ENCODE measurements at regions not wholly inside any gene's neighbourhood (a gene's known extent, or its start where the extent isn't known, plus 50 kb on each side); places are given as distances from the start of the nearest gene placed in this dataset.
"Not testable (repeated sequence)": the region's sequence is repeated elsewhere in the genome, so short reads cannot be mapped to it uniquely, and the experiment has no call there.

DNA sequence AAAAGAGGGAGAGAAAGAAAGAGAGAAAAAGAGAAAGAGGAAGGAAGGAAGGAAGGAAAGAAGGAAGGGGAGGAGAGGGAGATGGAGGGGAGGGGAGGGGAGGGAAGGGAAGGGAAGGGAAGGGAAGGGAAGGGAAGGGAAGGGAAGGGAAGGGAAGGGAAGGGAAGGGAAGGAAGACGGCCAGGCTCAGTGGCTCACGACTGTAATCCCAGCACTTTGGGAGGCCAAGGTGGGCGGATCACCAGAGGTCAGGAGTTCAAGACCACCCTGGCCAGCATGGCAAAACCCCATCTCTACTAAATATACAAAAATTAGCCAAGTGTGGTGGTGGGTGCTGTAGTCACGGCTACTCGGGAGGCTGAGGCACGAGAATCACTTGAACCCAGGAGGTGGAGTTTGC, 64.8 kb downstream of the RPS15A start:
- H3K4me1 Mint-ChIP-seq (ENCODE audit: low read depth, unreplicated experiment); H3K36me3 Mint-ChIP-seq (ENCODE audit: insufficient read depth, unreplicated experiment); POLR2A ChIA-PET; CTCF ChIA-PET; intact Hi-C loops (cut with micrococcal nuclease; ENCODE audit: unreplicated experiment); BruUV-seq (replicated peaks); H3K9me3 Mint-ChIP-seq (ENCODE audit: unreplicated experiment); H3K9me3 ChIP-seq; H3K4me3 Mint-ChIP-seq (ENCODE audit: unreplicated experiment); H3K27me3 Mint-ChIP-seq (ENCODE audit: insufficient read depth, unreplicated experiment); DNase-seq; H3K4me3 ChIP-seq (ENCODE audit: low read depth, low read length); H3K27me3 ChIP-seq (replicated peaks; ENCODE audit: control insufficient read depth, insufficient read depth, low read length); H3K36me3 ChIP-seq (ENCODE audit: control insufficient read depth, insufficient read depth, low read length); H3K27ac Mint-ChIP-seq (ENCODE audit: unreplicated experiment); H3K4me1 ChIP-seq: not testable (repeated sequence)

DNA sequence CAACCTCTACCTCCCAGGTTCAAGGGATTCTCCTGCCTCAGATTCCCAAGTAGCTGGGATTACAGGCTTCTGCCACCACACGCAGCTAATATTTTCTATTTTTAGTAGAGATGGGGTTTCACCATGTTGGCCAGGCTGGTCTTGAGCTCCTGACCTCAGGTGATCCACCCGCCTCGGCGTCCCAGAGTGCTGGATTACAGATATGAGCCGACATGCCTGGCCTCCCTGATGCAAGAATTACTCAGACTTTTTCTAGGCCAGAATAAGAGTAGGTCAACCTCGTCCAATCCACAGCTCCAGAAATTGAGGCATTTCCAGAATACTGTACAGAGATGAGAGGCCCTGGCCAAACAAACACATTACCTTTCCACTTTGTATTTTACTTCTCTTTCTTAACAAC, 70.2 kb downstream of the RPS15A start:
- H3K4me1 ChIP-seq; H3K36me3 ChIP-seq (ENCODE audit: control insufficient read depth, insufficient read depth, low read length); intact Hi-C loops (cut with micrococcal nuclease; ENCODE audit: unreplicated experiment); H3K27ac Mint-ChIP-seq (ENCODE audit: unreplicated experiment); H3K4me1 Mint-ChIP-seq (ENCODE audit: low read depth, unreplicated experiment); H3K9me3 ChIP-seq; H3K9me3 Mint-ChIP-seq (ENCODE audit: unreplicated experiment); POLR2A ChIA-PET; DNase-seq; H3K36me3 Mint-ChIP-seq (ENCODE audit: insufficient read depth, unreplicated experiment); H3K4me3 ChIP-seq (ENCODE audit: low read depth, low read length); CTCF ChIA-PET; H3K4me3 Mint-ChIP-seq (ENCODE audit: unreplicated experiment); BruUV-seq (replicated peaks); H3K27me3 ChIP-seq (replicated peaks; ENCODE audit: control insufficient read depth, insufficient read depth, low read length); H3K27me3 Mint-ChIP-seq (ENCODE audit: insufficient read depth, unreplicated experiment): not testable (repeated sequence)

DNA sequence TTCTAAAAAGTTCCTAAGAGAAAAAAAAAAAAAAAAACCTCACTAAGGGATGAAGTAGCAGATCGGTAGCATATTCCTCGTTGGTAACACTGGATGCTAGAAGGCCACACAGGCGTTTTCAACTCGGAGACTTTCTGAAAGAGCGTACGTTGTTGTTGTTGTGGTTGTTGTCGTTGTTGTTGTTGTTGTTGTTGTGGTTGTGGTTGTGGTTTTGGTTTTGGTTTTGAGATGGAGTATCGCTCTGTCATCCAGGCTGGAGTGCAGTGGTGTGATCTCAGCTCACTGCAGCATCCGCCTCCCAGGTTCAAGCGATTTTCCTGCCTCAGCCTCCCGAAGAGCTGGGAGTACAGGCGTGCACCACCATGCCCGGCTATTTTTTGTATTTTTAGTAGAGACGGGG, 77.6 kb downstream of the RPS15A start:
- POLR2A ChIA-PET; H3K27me3 Mint-ChIP-seq (ENCODE audit: insufficient read depth, unreplicated experiment); H3K9me3 Mint-ChIP-seq (ENCODE audit: unreplicated experiment); H3K4me1 Mint-ChIP-seq (ENCODE audit: low read depth, unreplicated experiment); H3K27me3 ChIP-seq (replicated peaks; ENCODE audit: control insufficient read depth, insufficient read depth, low read length); H3K9me3 ChIP-seq; H3K36me3 ChIP-seq (ENCODE audit: control insufficient read depth, insufficient read depth, low read length); H3K4me3 Mint-ChIP-seq (ENCODE audit: unreplicated experiment); intact Hi-C loops (cut with micrococcal nuclease; ENCODE audit: unreplicated experiment); BruUV-seq (replicated peaks); H3K36me3 Mint-ChIP-seq (ENCODE audit: insufficient read depth, unreplicated experiment); H3K27ac Mint-ChIP-seq (ENCODE audit: unreplicated experiment); DNase-seq; CTCF ChIA-PET; H3K4me1 ChIP-seq; H3K4me3 ChIP-seq (ENCODE audit: low read depth, low read length): not testable (repeated sequence)

DNA sequence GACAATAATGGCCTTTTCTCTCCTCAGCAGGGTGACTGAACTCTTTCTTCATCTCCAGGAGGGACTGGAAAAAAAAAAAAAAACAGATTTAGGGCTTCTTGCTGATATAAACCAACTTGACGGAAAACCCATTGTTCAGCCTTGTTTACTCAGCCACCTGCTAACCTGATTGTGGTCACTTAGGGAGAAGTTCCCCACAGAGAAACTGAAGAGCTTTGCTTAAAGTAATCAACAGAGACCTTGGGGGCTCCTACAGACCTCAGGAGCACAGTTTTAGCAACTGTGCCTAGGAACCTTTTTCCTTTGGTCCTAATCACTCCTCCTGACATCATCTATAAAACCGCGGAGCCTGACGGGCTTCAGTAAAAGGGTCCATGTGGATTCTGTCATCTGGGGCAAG, 79.5 kb downstream of the RPS15A start:
- H3K9me3 ChIP-seq; H3K36me3 ChIP-seq (ENCODE audit: control insufficient read depth, insufficient read depth, low read length); H3K4me1 ChIP-seq; POLR2A ChIA-PET; H3K4me3 ChIP-seq (ENCODE audit: low read depth, low read length); H3K36me3 Mint-ChIP-seq (ENCODE audit: insufficient read depth, unreplicated experiment); H3K27me3 Mint-ChIP-seq (ENCODE audit: insufficient read depth, unreplicated experiment); H3K4me1 Mint-ChIP-seq (ENCODE audit: low read depth, unreplicated experiment); H3K9me3 Mint-ChIP-seq (ENCODE audit: unreplicated experiment); H3K27ac Mint-ChIP-seq (ENCODE audit: unreplicated experiment); CTCF ChIA-PET; H3K27me3 ChIP-seq (replicated peaks; ENCODE audit: control insufficient read depth, insufficient read depth, low read length); BruUV-seq (replicated peaks); DNase-seq; intact Hi-C loops (cut with micrococcal nuclease; ENCODE audit: unreplicated experiment); H3K4me3 Mint-ChIP-seq (ENCODE audit: unreplicated experiment): not testable (repeated sequence)

DNA sequence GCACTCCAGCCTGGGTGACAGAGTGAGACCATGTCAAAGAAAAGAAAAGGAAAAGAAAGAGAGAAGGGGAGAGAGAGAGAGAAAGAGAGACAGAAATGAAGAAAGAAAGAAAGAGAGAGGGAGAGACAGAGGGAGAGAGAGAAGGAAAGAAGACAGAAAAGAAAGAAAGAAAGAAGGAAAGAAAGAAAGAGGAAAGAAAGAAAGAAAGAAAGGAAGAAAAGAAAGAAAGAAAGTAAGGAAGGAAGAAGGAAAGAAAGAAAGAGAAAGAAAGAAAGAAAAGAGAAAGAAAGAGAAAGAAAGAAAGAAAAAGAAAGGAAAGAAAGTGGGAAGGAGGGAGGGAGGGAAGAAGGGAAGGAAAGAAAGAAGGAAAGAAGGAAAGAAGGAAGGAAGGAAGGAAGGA, 88.9 kb downstream of the RPS15A start:
- H3K4me3 ChIP-seq (ENCODE audit: low read depth, low read length); H3K4me1 Mint-ChIP-seq (ENCODE audit: low read depth, unreplicated experiment); H3K27me3 ChIP-seq (replicated peaks; ENCODE audit: control insufficient read depth, insufficient read depth, low read length); H3K9me3 ChIP-seq; DNase-seq; H3K36me3 ChIP-seq (ENCODE audit: control insufficient read depth, insufficient read depth, low read length); H3K36me3 Mint-ChIP-seq (ENCODE audit: insufficient read depth, unreplicated experiment); intact Hi-C loops (cut with micrococcal nuclease; ENCODE audit: unreplicated experiment); H3K4me1 ChIP-seq; H3K9me3 Mint-ChIP-seq (ENCODE audit: unreplicated experiment); H3K27ac Mint-ChIP-seq (ENCODE audit: unreplicated experiment); H3K4me3 Mint-ChIP-seq (ENCODE audit: unreplicated experiment); H3K27me3 Mint-ChIP-seq (ENCODE audit: insufficient read depth, unreplicated experiment); BruUV-seq (replicated peaks); CTCF ChIA-PET; POLR2A ChIA-PET: not testable (repeated sequence)

DNA sequence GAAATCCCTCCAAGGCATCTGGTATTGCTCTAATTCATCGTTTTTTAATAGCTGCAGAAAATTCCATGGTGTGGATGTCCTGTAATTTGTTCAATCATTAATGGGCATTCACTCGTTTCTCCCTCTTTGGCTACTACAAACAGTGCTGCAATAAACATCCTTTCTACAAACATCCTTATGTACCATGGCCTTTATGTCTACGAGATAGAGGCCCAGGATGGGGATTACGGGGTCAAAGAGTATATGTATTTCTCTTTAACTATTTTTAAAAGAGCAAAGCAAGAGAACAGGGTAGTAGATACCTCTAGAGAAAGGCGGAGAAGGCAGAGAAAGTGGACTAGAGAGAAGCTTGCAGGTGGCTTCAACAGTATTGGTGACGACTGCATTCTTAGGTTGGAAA, 94.1 kb downstream of the RPS15A start:
- intact Hi-C loops (cut with micrococcal nuclease; ENCODE audit: unreplicated experiment); POLR2A ChIA-PET; H3K9me3 Mint-ChIP-seq (ENCODE audit: unreplicated experiment); CTCF ChIA-PET; H3K9me3 ChIP-seq; H3K4me3 Mint-ChIP-seq (ENCODE audit: unreplicated experiment); H3K27me3 Mint-ChIP-seq (ENCODE audit: insufficient read depth, unreplicated experiment); BruUV-seq (replicated peaks); H3K4me1 ChIP-seq; H3K4me3 ChIP-seq (ENCODE audit: low read depth, low read length); H3K36me3 Mint-ChIP-seq (ENCODE audit: insufficient read depth, unreplicated experiment); H3K36me3 ChIP-seq (ENCODE audit: control insufficient read depth, insufficient read depth, low read length); H3K27ac Mint-ChIP-seq (ENCODE audit: unreplicated experiment); H3K4me1 Mint-ChIP-seq (ENCODE audit: low read depth, unreplicated experiment); H3K27me3 ChIP-seq (replicated peaks; ENCODE audit: control insufficient read depth, insufficient read depth, low read length): not testable (repeated sequence)
- DNase-seq = peak; percentile 6 to 29

DNA sequence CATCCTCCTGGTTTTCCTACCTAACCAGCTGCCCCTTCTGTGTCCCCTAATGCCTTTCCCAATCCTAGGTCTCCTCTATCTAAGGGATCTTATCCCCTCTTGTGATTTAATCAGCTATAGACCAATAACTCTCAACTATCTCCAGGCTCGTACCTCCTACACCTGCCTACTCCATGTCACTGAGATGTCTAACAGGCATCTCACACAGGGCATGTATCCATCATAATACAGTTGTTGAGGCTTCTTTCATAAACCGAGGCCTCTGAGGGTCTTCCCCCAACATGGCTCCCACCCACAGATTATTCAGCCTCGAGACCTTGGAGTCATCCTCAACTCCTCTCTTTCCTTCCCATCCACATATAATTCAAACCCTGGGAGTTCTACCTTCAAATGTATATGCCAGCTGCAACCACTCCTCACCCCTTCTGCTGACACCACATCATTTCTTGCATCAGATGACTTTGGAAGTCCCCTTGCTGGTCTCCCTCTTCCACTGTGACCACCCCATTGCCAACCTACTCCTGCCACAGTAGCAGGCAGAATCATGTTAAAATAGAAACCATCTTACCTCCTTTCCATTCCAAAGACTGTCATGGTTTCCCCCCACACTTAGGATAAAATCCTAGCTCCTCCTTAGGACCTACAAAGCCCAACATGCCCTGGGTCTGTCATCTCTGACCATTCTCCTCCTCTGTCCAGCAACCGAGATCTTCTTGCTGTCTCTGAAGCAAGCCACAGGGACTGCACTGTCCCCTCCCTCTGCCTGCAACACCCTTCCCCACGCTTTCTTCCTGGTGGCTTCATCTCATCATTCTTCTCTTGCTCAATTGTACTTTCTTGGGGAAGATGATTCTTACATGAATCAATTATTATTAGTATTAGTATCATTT, 103.8 kb downstream of the RPS15A start:
- H3K4me1 ChIP-seq; H3K4me1 Mint-ChIP-seq (ENCODE audit: low read depth, unreplicated experiment); DNase-seq; H3K27me3 Mint-ChIP-seq (ENCODE audit: insufficient read depth, unreplicated experiment); BruUV-seq (replicated peaks); H3K4me3 Mint-ChIP-seq (ENCODE audit: unreplicated experiment); POLR2A ChIA-PET; intact Hi-C loops (cut with micrococcal nuclease; ENCODE audit: unreplicated experiment); H3K36me3 ChIP-seq (ENCODE audit: control insufficient read depth, insufficient read depth, low read length); H3K4me3 ChIP-seq (ENCODE audit: low read depth, low read length); H3K9me3 Mint-ChIP-seq (ENCODE audit: unreplicated experiment); H3K27ac Mint-ChIP-seq (ENCODE audit: unreplicated experiment); CTCF ChIA-PET; H3K27me3 ChIP-seq (replicated peaks; ENCODE audit: control insufficient read depth, insufficient read depth, low read length); H3K36me3 Mint-ChIP-seq (ENCODE audit: insufficient read depth, unreplicated experiment); H3K9me3 ChIP-seq: not testable (repeated sequence)
